ENCODE measurements at regions not wholly inside any gene's neighbourhood (a gene's known extent, or its start where the extent isn't known, plus 50 kb on each side); places are given as distances from the start of the nearest gene placed in this dataset.

GRCh38 chr1:38287036-38287435, 240.4 kb upstream of the POU3F1 start:
- no peak for DNase-seq (ENCODE audit: low read depth)

- no peak for DNase-seq (ENCODE audit: low read depth)
Observed at GRCh38 chr1:38285807-38286530, 239.4 kb upstream of the POU3F1 start.

GRCh38 chr1:38284953-38285352, 238.4 kb upstream of the POU3F1 start:
- no peak for DNase-seq (ENCODE audit: low read depth)

GRCh38 chr1:38283696-38284470, 237.3 kb upstream of the POU3F1 start:
- no peak for DNase-seq (ENCODE audit: low read depth)

GRCh38 chr1:38279148-38279547, 232.6 kb upstream of the POU3F1 start:
- DNase-seq (ENCODE audit: low read depth) = no peak

GRCh38 chr1:38277646-38278045, 231.1 kb upstream of the POU3F1 start:
- no peak for DNase-seq (ENCODE audit: low read depth)

GRCh38 chr1:38275960-38276359, 229.4 kb upstream of the POU3F1 start:
- no peak for DNase-seq (ENCODE audit: low read depth)

GRCh38 chr1:38274974-38275373, 228.4 kb upstream of the POU3F1 start:
- DNase-seq (ENCODE audit: low read depth) = no peak

GRCh38 chr1:38273196-38273804, 226.7 kb upstream of the POU3F1 start:
- DNase-seq (ENCODE audit: low read depth) = no peak

GRCh38 chr1:38272515-38272914, 225.9 kb upstream of the POU3F1 start:
- no peak for DNase-seq (ENCODE audit: low read depth)

GRCh38 chr1:38270849-38271633, 224.4 kb upstream of the POU3F1 start:
- no peak for DNase-seq (ENCODE audit: low read depth)

GRCh38 chr1:38269923-38270848, 223.6 kb upstream of the POU3F1 start:
- DNase-seq (ENCODE audit: low read depth) = no peak

- DNase-seq (ENCODE audit: low read depth) = no peak
Observed at GRCh38 chr1:38268226-38268625, 221.6 kb upstream of the POU3F1 start.

GRCh38 chr1:38267037-38268036, 220.7 kb upstream of the POU3F1 start:
- DNase-seq (ENCODE audit: low read depth) = no peak

- no peak for DNase-seq (ENCODE audit: low read depth)
Observed at GRCh38 chr1:38266197-38266520, 219.6 kb upstream of the POU3F1 start.

GRCh38 chr1:38265293-38266196, 219.0 kb upstream of the POU3F1 start:
- no peak for DNase-seq (ENCODE audit: low read depth)

- no peak for DNase-seq (ENCODE audit: low read depth)
Observed at GRCh38 chr1:38263438-38263837, 216.8 kb upstream of the POU3F1 start.

GRCh38 chr1:38261574-38261973, 215.0 kb upstream of the POU3F1 start:
- no peak for DNase-seq (ENCODE audit: low read depth)

- DNase-seq (ENCODE audit: low read depth) = no peak
Observed at GRCh38 chr1:38258085-38258627, 211.6 kb upstream of the POU3F1 start.

Data from activated T-cell treated with anti-CD3 and anti-CD28 coated beads for 24 hours (primary cell).